Liver (tissue), 8 donors: ENCODE measurements at regions not wholly inside any gene's neighbourhood (a gene's known extent, or its start where the extent isn't known, plus 50 kb on each side); places are given as distances from the start of the nearest gene placed in this dataset.

ENCODE experiments used
- DNase-seq: peaks from one replicate; pipeline ENCODE4 v3.0.0-alpha.2; 2017; ENCODE audit warnings: low spot score
- H3K27ac ChIP-seq, 2 donors: one replicate each; pipeline ENCODE4 v1.7.0; 2013; ENCODE audit warnings: inconsistent platforms in 2 of 2, low read length in 2 of 2, control low read depth in 1 of 2, low read depth in 1 of 2, mild to moderate bottlenecking in 1 of 2
- H3K27me3 ChIP-seq, 4 donors: one replicate each; pipeline versions ENCODE4 v1.6.1 to v1.7.0; 2013; ENCODE audit warnings: low read length in 3 of 4, inconsistent platforms in 1 of 4, mild to moderate bottlenecking in 1 of 4, moderate library complexity in 1 of 4; ENCODE audit not compliant: control insufficient read depth in 4 of 4, insufficient read depth in 4 of 4
- H3K36me3 ChIP-seq, 4 donors: one replicate each; pipeline versions ENCODE4 v1.6.1 to v1.7.0; 2013; ENCODE audit warnings: low read length in 3 of 4, mild to moderate bottlenecking in 3 of 4, low read depth in 1 of 4, moderate library complexity in 1 of 4; ENCODE audit not compliant: control insufficient read depth in 4 of 4, insufficient read depth in 3 of 4
- H3K4me1 ChIP-seq, 4 donors: one replicate each; pipeline versions ENCODE4 v1.6.1 to v1.7.0; 2013; ENCODE audit warnings: low read length in 3 of 4, mild to moderate bottlenecking in 3 of 4, moderate library complexity in 1 of 4; ENCODE audit not compliant: control insufficient read depth in 4 of 4, insufficient read depth in 4 of 4
- H3K4me3 ChIP-seq, 3 donors: one replicate each; pipeline versions ENCODE4 v1.6.1 to v1.7.0; 2013; ENCODE audit warnings: low read length in 3 of 3, control low read depth in 1 of 3, low read depth in 1 of 3, mild to moderate bottlenecking in 1 of 3
- H3K9ac ChIP-seq, 2 donors: one replicate each; pipeline ENCODE4 v1.7.0; 2013; ENCODE audit warnings: low read length in 2 of 2, mild to moderate bottlenecking in 2 of 2, moderate library complexity in 2 of 2, control low read depth in 1 of 2, low read depth in 1 of 2
- H3K9me3 ChIP-seq, 4 donors: one replicate each; pipeline versions ENCODE4 v1.6.1 to v1.7.0; 2013; ENCODE audit warnings: low read length in 3 of 4; ENCODE audit not compliant: control insufficient read depth in 4 of 4
- ATF3 ChIP-seq: IDR thresholded peaks from 2 replicates; pipeline ENCODE4 v1.6.1; 2016; ENCODE audit warnings: antibody characterized with exemption
- CTCF ChIP-seq: fragments of 150-350 bp; IDR thresholded peaks from 2 replicates; pipeline ENCODE4 v1.5.1; 2017; ENCODE audit warnings: improper control_type of control experiment, low read depth, low read length; ENCODE audit not compliant: missing input control
- EGR1 ChIP-seq, 2 donors: IDR thresholded peaks; 2 replicates each; pipeline ENCODE4 v1.6.1; 2016 to 2018; ENCODE audit warnings: antibody characterized with exemption in 2 of 2, low read depth in 2 of 2
- FOXA1 ChIP-seq: IDR thresholded peaks from 2 replicates; pipeline ENCODE4 v1.6.1; 2016; ENCODE audit warnings: antibody characterized with exemption
- FOXA2 ChIP-seq: IDR thresholded peaks from 2 replicates; pipeline ENCODE4 v1.6.1; 2016; ENCODE audit warnings: antibody characterized with exemption
- HNF4A ChIP-seq, 2 donors: conservative IDR thresholded peaks; 2 replicates each; pipeline ENCODE4 v1.6.1; 2016; ENCODE audit warnings: antibody characterized with exemption in 2 of 2, mild to moderate bottlenecking in 2 of 2
- HNF4G ChIP-seq: IDR thresholded peaks from 2 replicates; pipeline ENCODE4 v1.6.1; 2016; ENCODE audit warnings: antibody characterized with exemption
- JUND ChIP-seq, 2 donors: IDR thresholded peaks; 2 replicates each; pipeline ENCODE4 v1.6.1; 2016; ENCODE audit warnings: antibody characterized with exemption in 2 of 2
- MAX ChIP-seq: IDR thresholded peaks from 2 replicates; pipeline ENCODE4 v1.6.1; 2016; ENCODE audit warnings: antibody characterized with exemption
- REST ChIP-seq: IDR thresholded peaks from 2 replicates; pipeline ENCODE4 v1.6.1; 2016; ENCODE audit warnings: antibody characterized with exemption, mild to moderate bottlenecking
- RXRA ChIP-seq, 2 donors: IDR thresholded peaks; 2 replicates each; pipeline ENCODE4 v1.6.1; 2017 to 2018; ENCODE audit warnings: antibody characterized with exemption in 2 of 2, mild to moderate bottlenecking in 1 of 2
- SP1 ChIP-seq: IDR thresholded peaks from 2 replicates; pipeline ENCODE4 v1.6.1; 2018; ENCODE audit warnings: antibody characterized with exemption, mild to moderate bottlenecking
- TAF1 ChIP-seq: conservative IDR thresholded peaks from 2 replicates; pipeline ENCODE4 v1.6.1; 2016; ENCODE audit warnings: antibody characterized with exemption, mild to moderate bottlenecking
- YY1 ChIP-seq: IDR thresholded peaks from 2 replicates; pipeline ENCODE4 v1.6.1; 2016; ENCODE audit warnings: antibody characterized with exemption, mild to moderate bottlenecking
- WGBS: extraction: QIAGEN DNeasy Blood & Tissue Kit; methylation state at CpG from one replicate; pipeline ENCODE4 v1.1.7; 2013; 5-methylcytosine and 5-hydroxymethylcytosine counted together
- donor health status: healthy.
- donor health status: healthy.
- donor health status: healthy.
- donor health status: healthy.
- donor health status: healthy.

GRCh38 chr5:2183154-2184025 lies 300.7 kb upstream of the IRX4 start:
- H3K9ac ChIP-seq, result no peak overlapping the region
- H3K9me3 ChIP-seq, result no peaks in the 10 kb centered on the region
- TF ChIP-seq JUND (IDR thresholded peaks at IDR 0.05), result no peak
- TF ChIP-seq HNF4G, result no peak
- TF ChIP-seq SP1, result no peak
- no peak for TF ChIP-seq ATF3
- TF ChIP-seq CTCF, result no peak
- TF ChIP-seq EGR1 (IDR thresholded peaks at IDR 0.05; ENCODE audit: low read depth in 2 of 2), result no peak
- peaks cover 0 to 2% (median 0%) of the 10 kb centered on the region in 4 donors for H3K27me3 ChIP-seq
- H3K27ac ChIP-seq, result no peak overlapping the region
- WGBS, result 35% methylated on average over 17 of the region's 17 CpGs
- H3K4me1 ChIP-seq, result no peaks in the 10 kb centered on the region
- H3K36me3 ChIP-seq, result no peaks in the 10 kb centered on the region
- no peak for DNase-seq
- H3K4me3 ChIP-seq, result no peak overlapping the region

- H3K9me3 ChIP-seq, result no peaks in the 10 kb centered on the region
- H3K9ac ChIP-seq, result no peak overlapping the region
- no peak for TF ChIP-seq FOXA1
- TF ChIP-seq REST, result no peak
- no peak for TF ChIP-seq YY1
- no peak for TF ChIP-seq CTCF
- TF ChIP-seq EGR1 (IDR thresholded peaks at IDR 0.05; ENCODE audit: low read depth in 2 of 2), result no peak
- no peak for TF ChIP-seq MAX
- no peak for TF ChIP-seq HNF4A (conservative IDR thresholded peaks at IDR 0.05)
- no peak for TF ChIP-seq RXRA (IDR thresholded peaks at IDR 0.05)
- no peak for TF ChIP-seq SP1
- no peak for TF ChIP-seq TAF1
- no peak for TF ChIP-seq ATF3
- no peak for TF ChIP-seq HNF4G
- TF ChIP-seq FOXA2, result no peak
- peaks cover 0 to 2% (median 0%) of the 10 kb centered on the region in 4 donors for H3K27me3 ChIP-seq
- H3K4me3 ChIP-seq, result no peak overlapping the region
- WGBS, result 84% methylated on average over 5 of the region's 5 CpGs
- H3K4me1 ChIP-seq, result no peaks in the 10 kb centered on the region
- H3K27ac ChIP-seq, result no peak overlapping the region
- H3K36me3 ChIP-seq, result no peaks in the 10 kb centered on the region
- no peak for DNase-seq
Measured at GRCh38 chr5:2182020-2182419, 299.3 kb upstream of the IRX4 start.
